Stimulated activated CD4-positive, alpha-beta T cell treated with anti-CD3 and anti-CD28 coated beads, Interleukin-2, amount 100 ng/mL, for 4 hours (primary cell): ENCODE measurements at regions not wholly inside any gene's neighbourhood (a gene's known extent, or its start where the extent isn't known, plus 50 kb on each side); places are given as distances from the start of the nearest gene placed in this dataset.

Experiments
- DNase-seq: peaks from one replicate; pipeline ENCODE4 v3.0.0-alpha.2; 2020; ENCODE audit warnings: low read depth

GRCh38 chr1:59244891-59245290 is 52.0 kb upstream of the FGGY start:
- no peak for DNase-seq
